H9 (cell line): ENCODE measurements at regions not wholly inside any gene's neighbourhood (a gene's known extent, or its start where the extent isn't known, plus 50 kb on each side); places are given as distances from the start of the nearest gene placed in this dataset.

Experiments used
- DNase-seq: peaks from one replicate; pipeline ENCODE4 v3.0.0-alpha.2; 2017
- H2AFZ ChIP-seq: one replicate; pipeline ENCODE4 v1.6.1; 2013; ENCODE audit warnings: mild to moderate bottlenecking, low read length, control low read depth, moderate library complexity
- H2AK5ac ChIP-seq: 2 replicates; pipeline ENCODE4 v1.6.1; 2013; ENCODE audit warnings: low read length, control low read depth, mixed read lengths; ENCODE audit not compliant: insufficient read length
- H2BK120ac ChIP-seq: one replicate; pipeline ENCODE4 v1.6.1; 2013; ENCODE audit warnings: low read depth, mild to moderate bottlenecking, low read length, control low read depth, inconsistent platforms; ENCODE audit not compliant: poor library complexity, severe bottlenecking
- H2BK12ac ChIP-seq: 2 replicates; pipeline ENCODE4 v1.6.1; 2013; ENCODE audit warnings: low read length, control low read depth, mixed read lengths, low read depth; ENCODE audit not compliant: insufficient read length
- H2BK15ac ChIP-seq: 2 replicates; pipeline ENCODE4 v1.6.1; 2013; ENCODE audit warnings: low read depth, low read length, control low read depth
- H2BK20ac ChIP-seq: one replicate; pipeline ENCODE4 v1.6.1; 2013; ENCODE audit warnings: low read depth, mild to moderate bottlenecking, low read length, control low read depth, inconsistent platforms; ENCODE audit not compliant: poor library complexity, severe bottlenecking
- H2BK5ac ChIP-seq: 2 replicates; pipeline ENCODE4 v1.6.1; 2013; ENCODE audit warnings: low read length, control low read depth, mixed read lengths; ENCODE audit not compliant: insufficient read length
- H3K14ac ChIP-seq: 2 replicates; pipeline ENCODE4 v1.6.1; 2013; ENCODE audit warnings: low read length, control low read depth; ENCODE audit not compliant: insufficient read depth
- H3K18ac ChIP-seq: 2 replicates; pipeline ENCODE4 v1.6.1; 2013; ENCODE audit warnings: low read depth, mild to moderate bottlenecking, mixed read lengths, low read length, control low read depth; ENCODE audit not compliant: insufficient read length
- H3K23ac ChIP-seq: 2 replicates; pipeline ENCODE4 v1.6.1; 2013; ENCODE audit warnings: low read length, control low read depth, mixed read lengths, low read depth; ENCODE audit not compliant: insufficient read length
- H3K23me2 ChIP-seq: 2 replicates; pipeline ENCODE4 v1.6.1; 2013; ENCODE audit warnings: low read depth, mild to moderate bottlenecking, mixed read lengths, low read length, control low read depth; ENCODE audit not compliant: insufficient read length, poor library complexity, severe bottlenecking
- H3K27ac ChIP-seq: 2 replicates; pipeline ENCODE4 v1.5.1; 2013; ENCODE audit warnings: low read length, control low read depth, mixed read lengths, low read depth; ENCODE audit not compliant: insufficient read length
- H3K27me3 ChIP-seq: 2 replicates; pipeline ENCODE4 v1.6.1; 2013; ENCODE audit warnings: low read length, control low read depth, inconsistent platforms; ENCODE audit not compliant: insufficient read depth
- H3K4ac ChIP-seq: 2 replicates; pipeline ENCODE4 v1.6.1; 2013; ENCODE audit warnings: low read depth, mild to moderate bottlenecking, control low read depth, inconsistent platforms, low read length, moderate library complexity
- H3K4me1 ChIP-seq: 2 replicates; pipeline ENCODE4 v1.6.1; 2013; ENCODE audit warnings: low read length, control low read depth, inconsistent platforms; ENCODE audit not compliant: insufficient read depth
- H3K4me2 ChIP-seq: 2 replicates; pipeline ENCODE4 v1.6.1; 2013; ENCODE audit warnings: low read length, control low read depth, mixed read lengths; ENCODE audit not compliant: insufficient read length, insufficient read depth
- H3K56ac ChIP-seq: 2 replicates; pipeline ENCODE4 v1.6.1; 2013; ENCODE audit warnings: low read depth, mild to moderate bottlenecking, mixed read lengths, low read length, control low read depth; ENCODE audit not compliant: insufficient read length
- H3K79me1 ChIP-seq: 2 replicates; pipeline ENCODE4 v1.6.1; 2013; ENCODE audit warnings: low read depth, mild to moderate bottlenecking, moderate library complexity, low read length, control low read depth, inconsistent platforms; ENCODE audit not compliant: insufficient read depth, poor library complexity, severe bottlenecking
- H3K79me2 ChIP-seq: 2 replicates; pipeline ENCODE4 v1.6.1; 2013; ENCODE audit warnings: low read length, control low read depth, inconsistent platforms; ENCODE audit not compliant: insufficient read depth
- H3K9ac ChIP-seq: 2 replicates; pipeline ENCODE4 v1.6.1; 2013; ENCODE audit warnings: low read length, control low read depth, mixed read lengths; ENCODE audit not compliant: insufficient read length; ENCODE audit errors: extremely low read depth
- H3K9me3 ChIP-seq: one replicate; pipeline ENCODE4 v1.6.1; 2013; ENCODE audit warnings: low read depth, low read length, inconsistent platforms; ENCODE audit not compliant: control insufficient read depth
- H3T11ph ChIP-seq: one replicate; pipeline ENCODE4 v1.6.1; 2013; ENCODE audit warnings: mild to moderate bottlenecking, low read length, control low read depth, inconsistent platforms
- H4K20me1 ChIP-seq: one replicate; pipeline ENCODE4 v1.6.1; 2013; ENCODE audit not compliant: control insufficient read depth, insufficient read length, insufficient read depth
- H4K5ac ChIP-seq: 2 replicates; pipeline ENCODE4 v1.6.1; 2013; ENCODE audit warnings: low read depth, mild to moderate bottlenecking, mixed read lengths, low read length, control low read depth; ENCODE audit not compliant: insufficient read length
- H4K8ac ChIP-seq: replicated peaks from 2 replicates; pipeline ENCODE4 v1.6.1; 2013; ENCODE audit warnings: low read length, control low read depth, mixed read lengths, low read depth; ENCODE audit not compliant: insufficient read length
- H4K91ac ChIP-seq: 2 replicates; pipeline ENCODE4 v1.6.1; 2013; ENCODE audit warnings: low read depth, mild to moderate bottlenecking, moderate library complexity, mixed read lengths, low read length, control low read depth; ENCODE audit not compliant: insufficient read length
- H3K27ac Mint-ChIP-seq, 3 experiments: 2 replicates in 2 of 3; 3 replicates in 1 of 3; pipeline ENCODE4 v1.8.0; 2020 to 2021; ENCODE audit warnings: mixed read lengths in 3 of 3, mild to moderate bottlenecking in 1 of 3, moderate library complexity in 1 of 3
- H3K27me3 Mint-ChIP-seq: 2 replicates; pipeline ENCODE4 v1.8.0; 2021; ENCODE audit warnings: low read depth, mild to moderate bottlenecking, moderate library complexity, mixed read lengths
- H3K36me3 Mint-ChIP-seq, 3 experiments: 2 replicates in 2 of 3; 3 replicates in 1 of 3; pipeline ENCODE4 v1.8.0; 2020 to 2021; ENCODE audit warnings: low read depth in 3 of 3, mixed read lengths in 3 of 3; ENCODE audit not compliant: insufficient read depth in 1 of 3
- H3K4me1 Mint-ChIP-seq, 2 experiments: 2 replicates each; pipeline ENCODE4 v1.8.0; 2020; ENCODE audit warnings: mixed read lengths in 2 of 2
- H3K4me3 Mint-ChIP-seq, 2 experiments: 2 replicates in 1 of 2; 3 replicates in 1 of 2; pipeline ENCODE4 v1.8.0; 2020 to 2021; ENCODE audit warnings: mild to moderate bottlenecking in 2 of 2, mixed read lengths in 2 of 2, moderate library complexity in 1 of 2
- H3K9me3 Mint-ChIP-seq, 2 experiments: 2 replicates in 1 of 2; 3 replicates in 1 of 2; pipeline ENCODE4 v1.8.0; 2020; ENCODE audit warnings: mild to moderate bottlenecking in 2 of 2, mixed read lengths in 2 of 2, moderate library complexity in 1 of 2
- WGBS: extraction: QIAGEN DNeasy Blood & Tissue Kit; methylation state at CpG from one replicate; pipeline ENCODE4 v1.1.7; 2013; ENCODE audit warnings: missing lambda C conversion rate, low lambda C conversion rate, mixed read lengths; ENCODE audit not compliant: insufficient read length; ENCODE audit errors: extremely low coverage; 5-methylcytosine and 5-hydroxymethylcytosine counted together
- TF ChIP-seq, protein P1 (sequence below): fragments of 200-600 bp; sonication (generic); conservative IDR thresholded peaks from 3 replicates; pipeline ENCODE4 v1.8.0; 2021; ENCODE audit warnings: antibody characterized with exemption, mild to moderate bottlenecking

DNA sequence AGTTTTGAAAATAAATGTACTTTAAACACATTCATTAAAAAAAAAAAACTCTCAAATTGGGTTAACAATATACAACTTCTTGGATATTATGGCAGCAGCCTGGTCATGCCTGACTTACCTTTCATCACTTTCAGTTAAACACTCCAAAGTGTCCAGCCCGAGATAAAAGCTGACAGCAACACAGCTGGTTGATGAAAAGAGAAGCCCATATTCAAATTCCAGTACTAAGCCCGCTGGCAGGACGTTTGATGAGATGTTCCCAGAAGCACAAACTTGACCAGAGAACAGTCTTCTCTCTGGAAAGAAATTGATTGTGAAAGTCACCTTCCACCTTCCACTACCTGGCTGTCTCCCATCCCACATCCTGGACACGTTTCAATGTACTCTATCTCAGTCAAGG lies 586.3 kb downstream of the TDRD15 start:
- Mint-ChIP-seq H3K9me3 (no peaks in the 10 kb centered on the region), H3K27ac (no peak overlapping the region), H3K36me3 (no peaks in the 10 kb centered on the region), H3K27me3 (no peaks in the 10 kb centered on the region; the same call in 1 of the 2 replicates), H3K4me1 (no peaks in the 10 kb centered on the region), H3K4me3 (no peak overlapping the region)
- Histone ChIP-seq H2BK15ac (no peak overlapping the region), H3K56ac (no peak overlapping the region), H3K27ac (no peak overlapping the region), H3K79me2 (no peaks in the 10 kb centered on the region), H2BK5ac (no peak overlapping the region), H3K4me1 (no peaks in the 10 kb centered on the region), H4K20me1 (no peaks in the 10 kb centered on the region), H2BK12ac (no peak overlapping the region), H3T11ph (no peak overlapping the region), H3K27me3 (no peaks in the 10 kb centered on the region), H3K14ac (no peak overlapping the region), H2BK20ac (no peak overlapping the region), H3K9me3 (no peaks in the 10 kb centered on the region), H2AFZ (no peak overlapping the region), H4K91ac (no peak overlapping the region), H3K79me1 (no peaks in the 10 kb centered on the region), H3K23me2 (no peaks in the 10 kb centered on the region), H3K18ac (no peak overlapping the region), H3K4me2 (no peak overlapping the region), H2AK5ac (no peak overlapping the region), H3K23ac (no peak overlapping the region), H4K8ac (no peak overlapping the region), H2BK120ac (no peak overlapping the region), H3K4ac (no peak overlapping the region), H3K9ac (no peak overlapping the region), H4K5ac (no peak overlapping the region)
- TF ChIP-seq, protein P1, sequence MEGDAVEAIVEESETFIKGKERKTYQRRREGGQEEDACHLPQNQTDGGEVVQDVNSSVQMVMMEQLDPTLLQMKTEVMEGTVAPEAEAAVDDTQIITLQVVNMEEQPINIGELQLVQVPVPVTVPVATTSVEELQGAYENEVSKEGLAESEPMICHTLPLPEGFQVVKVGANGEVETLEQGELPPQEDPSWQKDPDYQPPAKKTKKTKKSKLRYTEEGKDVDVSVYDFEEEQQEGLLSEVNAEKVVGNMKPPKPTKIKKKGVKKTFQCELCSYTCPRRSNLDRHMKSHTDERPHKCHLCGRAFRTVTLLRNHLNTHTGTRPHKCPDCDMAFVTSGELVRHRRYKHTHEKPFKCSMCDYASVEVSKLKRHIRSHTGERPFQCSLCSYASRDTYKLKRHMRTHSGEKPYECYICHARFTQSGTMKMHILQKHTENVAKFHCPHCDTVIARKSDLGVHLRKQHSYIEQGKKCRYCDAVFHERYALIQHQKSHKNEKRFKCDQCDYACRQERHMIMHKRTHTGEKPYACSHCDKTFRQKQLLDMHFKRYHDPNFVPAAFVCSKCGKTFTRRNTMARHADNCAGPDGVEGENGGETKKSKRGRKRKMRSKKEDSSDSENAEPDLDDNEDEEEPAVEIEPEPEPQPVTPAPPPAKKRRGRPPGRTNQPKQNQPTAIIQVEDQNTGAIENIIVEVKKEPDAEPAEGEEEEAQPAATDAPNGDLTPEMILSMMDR, result no peak
- no CpG with 5 or more reads among the region's 4 CpGs for WGBS
- no peak for DNase-seq
